CD4-positive, CD25-positive, alpha-beta regulatory T cell (primary cell): ENCODE measurements at regions not wholly inside any gene's neighbourhood (a gene's known extent, or its start where the extent isn't known, plus 50 kb on each side); places are given as distances from the start of the nearest gene placed in this dataset.

Experiments used
- ATAC-seq, 2 donors: fragments of 150-1000 bp; cut with Tn5 transposase; one replicate each; pipeline ENCODE4 v1.10.0; 2021; ENCODE audit warnings: low read depth in 2 of 2, moderate number of reproducible peaks in 2 of 2, moderate library complexity in 1 of 2
- DNase-seq, 3 donors: peaks; one replicate each; pipeline versions ENCODE4 v3.0.0 to v3.0.0-alpha.2; 2012 to 2022; ENCODE audit warnings: mixed read lengths in 1 of 3
- H3K27ac ChIP-seq: one replicate; pipeline ENCODE4 v1.7.0; 2013; ENCODE audit warnings: mild to moderate bottlenecking, low read length; ENCODE audit not compliant: insufficient read depth, poor library complexity, severe bottlenecking
- H3K27me3 ChIP-seq: one replicate; pipeline ENCODE4 v1.7.0; 2013; ENCODE audit warnings: low read length; ENCODE audit not compliant: control insufficient read depth, insufficient read depth
- H3K36me3 ChIP-seq: one replicate; pipeline ENCODE4 v1.7.0; 2013; ENCODE audit warnings: mild to moderate bottlenecking, low read length, moderate library complexity; ENCODE audit not compliant: control insufficient read depth, insufficient read depth
- H3K4me1 ChIP-seq: 2 replicates; pipeline ENCODE4 v1.7.0; 2013; ENCODE audit warnings: mild to moderate bottlenecking, low read length; ENCODE audit not compliant: insufficient read depth, control insufficient read depth, poor library complexity, severe bottlenecking
- H3K4me3 ChIP-seq: one replicate; pipeline ENCODE4 v1.7.0; 2013; ENCODE audit warnings: low read depth, mild to moderate bottlenecking, low read length, moderate library complexity
- H3K9me3 ChIP-seq, 2 experiments: 1 replicate in 1 of 2; 2 replicates in 1 of 2; pipeline ENCODE4 v1.7.0; 2013; ENCODE audit warnings: low read length in 2 of 2, mild to moderate bottlenecking in 1 of 2, moderate library complexity in 1 of 2; ENCODE audit not compliant: control insufficient read depth in 2 of 2
- H3K27ac Mint-ChIP-seq, 3 donors: one replicate each; pipeline ENCODE4 v1.8.0; 2020 to 2022; ENCODE audit warnings: mild to moderate bottlenecking in 3 of 3, mixed read lengths in 3 of 3, moderate library complexity in 2 of 3
- H3K27me3 Mint-ChIP-seq: one replicate; pipeline ENCODE4 v1.8.0; 2022; ENCODE audit warnings: mild to moderate bottlenecking, mixed read lengths
- H3K36me3 Mint-ChIP-seq: one replicate; pipeline ENCODE4 v1.8.0; 2020; ENCODE audit warnings: mixed read lengths
- H3K4me1 Mint-ChIP-seq, 4 donors: one replicate each; pipeline ENCODE4 v1.8.0; 2020 to 2022; ENCODE audit warnings: mixed read lengths in 4 of 4, mild to moderate bottlenecking in 1 of 4
- H3K4me3 Mint-ChIP-seq, 4 donors: one replicate each; pipeline ENCODE4 v1.8.0; 2020 to 2022; ENCODE audit warnings: mild to moderate bottlenecking in 4 of 4, mixed read lengths in 4 of 4, moderate library complexity in 3 of 4
- H3K9me3 Mint-ChIP-seq, 7 donors: one replicate each; pipeline ENCODE4 v1.8.0; 2020 to 2022; ENCODE audit warnings: mixed read lengths in 7 of 7, mild to moderate bottlenecking in 3 of 7, moderate library complexity in 2 of 7

DNA sequence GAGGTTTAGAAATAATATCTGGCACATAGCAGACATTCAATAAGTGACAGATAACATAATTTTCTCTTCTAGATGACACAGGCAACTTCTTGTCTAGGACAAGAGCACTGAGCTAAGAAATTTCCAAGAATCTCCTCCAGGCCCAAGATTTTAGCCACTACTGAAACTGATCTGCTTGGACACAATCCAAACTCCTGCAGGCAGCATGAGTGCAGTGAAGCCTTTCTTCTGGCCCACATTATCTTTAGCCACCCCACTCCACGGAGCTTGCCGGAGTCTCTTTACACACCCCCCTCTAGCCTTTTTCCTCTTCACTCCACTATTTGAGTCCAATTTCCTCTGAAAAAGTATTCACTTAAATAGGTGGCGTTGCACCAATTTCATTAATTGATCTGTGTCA is 142.9 kb upstream of the DUSP10 start:
- no peaks in the 10 kb centered on the region for H3K4me1 ChIP-seq
- peaks cover 3% of the 10 kb centered on the region for H3K27me3 ChIP-seq
- DNase-seq (no peak), ATAC-seq (no peak)
- Mint-ChIP-seq H3K27ac (no peak overlapping the region), H3K9me3 (peaks cover 0 to 1% (median 0%) of the 10 kb centered on the region in 7 donors), H3K36me3 (no peaks in the 10 kb centered on the region), H3K4me1 (no peaks in the 10 kb centered on the region), H3K4me3 (no peak overlapping the region), H3K27me3 (peaks cover 5% of the 10 kb centered on the region)
- H3K36me3 ChIP-seq: no peaks in the 10 kb centered on the region
- no peaks in the 10 kb centered on the region for H3K9me3 ChIP-seq
- H3K4me3 ChIP-seq: no peak overlapping the region
- no peak overlapping the region for H3K27ac ChIP-seq

DNA sequence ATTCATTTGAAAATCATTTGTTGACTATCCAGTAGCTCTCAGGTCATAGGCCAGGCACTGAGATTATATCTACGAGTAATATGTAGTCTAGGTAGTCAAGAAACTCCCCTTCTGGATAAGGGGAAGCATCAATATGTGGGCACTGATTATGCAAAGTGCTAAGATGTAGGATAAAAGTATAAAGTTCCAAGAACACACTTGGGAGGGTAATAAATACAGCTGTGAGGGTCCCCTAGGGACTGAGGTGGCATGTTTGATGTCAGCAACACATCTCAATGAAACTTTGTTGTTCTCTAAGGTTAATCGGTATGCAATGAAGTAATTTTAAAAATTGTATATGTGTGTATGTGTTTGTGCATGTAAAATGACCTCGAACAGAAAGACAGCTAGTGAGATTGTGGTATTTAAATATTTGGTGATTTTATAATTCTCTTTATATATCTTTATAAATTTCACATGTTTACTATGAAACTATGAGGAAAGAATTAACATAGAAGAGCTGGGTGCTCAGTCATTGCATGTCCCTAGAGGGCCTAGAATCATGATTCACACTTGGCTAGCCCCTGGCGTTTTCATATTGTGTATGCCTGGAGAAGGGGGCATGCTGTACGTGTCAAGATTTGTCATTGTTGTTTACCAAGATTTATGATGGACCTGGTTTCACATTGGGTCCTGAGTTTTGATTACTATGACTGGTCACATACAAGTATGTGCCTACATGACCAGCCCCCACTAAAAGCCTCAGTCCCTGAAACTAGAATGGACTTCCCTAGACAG is 140.1 kb upstream of the DUSP10 start:
- H3K27ac Mint-ChIP-seq: no peak overlapping the region
- no peaks in the 10 kb centered on the region for H3K36me3 ChIP-seq

DNA sequence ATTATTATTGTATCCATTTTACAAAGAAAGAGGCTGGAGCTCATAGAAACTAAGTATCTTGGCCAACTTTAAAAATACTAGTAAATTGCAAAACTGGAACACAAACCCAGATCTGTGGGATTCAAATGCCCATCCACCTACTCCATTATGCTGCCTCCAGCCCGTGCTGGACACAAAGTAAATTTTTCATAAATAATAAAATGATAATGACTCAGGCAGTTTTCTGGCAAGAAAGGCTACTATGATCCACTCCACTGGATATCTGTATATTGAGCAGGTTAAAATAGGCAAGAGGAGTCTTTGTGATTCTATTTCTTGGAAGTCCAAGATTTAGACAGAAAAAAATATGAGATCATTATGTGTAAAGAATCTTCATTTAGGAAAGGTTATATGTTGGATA is 138.3 kb upstream of the DUSP10 start:
- Mint-ChIP-seq H3K27ac (peak overlapping the region in 1 of 3 donors; percentile 21), H3K4me1 (peaks cover 0 to 2% (median 0%) of the 10 kb centered on the region in 4 donors), H3K36me3 (no peaks in the 10 kb centered on the region), H3K27me3 (no peaks in the 10 kb centered on the region), H3K9me3 (peaks cover 0 to 1% (median 0%) of the 10 kb centered on the region in 7 donors), H3K4me3 (no peak overlapping the region)
- DNase-seq (no peak), ATAC-seq (no peak)
- Histone ChIP-seq H3K36me3 (no peaks in the 10 kb centered on the region), H3K27me3 (no peaks in the 10 kb centered on the region), H3K27ac (no peak overlapping the region), H3K4me1 (no peaks in the 10 kb centered on the region), H3K9me3 (no peaks in the 10 kb centered on the region), H3K4me3 (no peak overlapping the region)

More for the DNA sequence above, 140.1 kb upstream of the DUSP10 start:
- ATAC-seq (no peak), DNase-seq (no peak)
- peaks cover 0 to 1% (median 0%) of the 10 kb centered on the region in 7 donors for H3K9me3 Mint-ChIP-seq
- H3K27me3 Mint-ChIP-seq: peaks cover 5% of the 10 kb centered on the region
- Histone ChIP-seq H3K27me3 (no peaks in the 10 kb centered on the region), H3K4me1 (no peaks in the 10 kb centered on the region), H3K27ac (no peak overlapping the region), H3K4me3 (no peak overlapping the region), H3K9me3 (no peaks in the 10 kb centered on the region)
- H3K36me3 Mint-ChIP-seq: no peaks in the 10 kb centered on the region
- H3K4me3 Mint-ChIP-seq: no peak overlapping the region
- peaks cover 0 to 2% (median 0%) of the 10 kb centered on the region in 4 donors for H3K4me1 Mint-ChIP-seq

DNA sequence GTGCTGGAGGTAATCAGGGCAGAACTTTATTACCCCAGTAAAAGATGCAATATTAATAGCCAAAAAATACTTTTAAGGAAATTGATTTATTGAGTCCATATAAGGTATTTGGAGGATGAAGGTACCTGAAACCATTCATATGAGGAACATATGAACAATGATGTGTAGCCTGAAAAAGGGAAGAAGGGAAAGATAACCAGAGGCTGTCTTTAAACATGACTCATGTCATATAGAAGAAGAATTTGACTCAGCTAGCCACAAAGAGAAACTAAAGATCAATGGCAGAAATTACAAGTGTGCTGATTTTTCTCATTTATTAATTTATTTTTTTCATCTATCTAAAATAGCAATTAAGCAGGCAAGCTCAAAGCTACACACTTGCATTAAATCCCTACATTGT is 136.2 kb upstream of the DUSP10 start:
- no peak overlapping the region for H3K4me3 ChIP-seq
- Mint-ChIP-seq H3K9me3 (peaks cover 0 to 3% (median 0%) of the 10 kb centered on the region in 7 donors), H3K4me3 (no peak overlapping the region), H3K4me1 (peaks cover 0 to 2% (median 0%) of the 10 kb centered on the region in 4 donors), H3K27ac (no peak overlapping the region), H3K36me3 (no peaks in the 10 kb centered on the region), H3K27me3 (no peaks in the 10 kb centered on the region)
- DNase-seq (peak in 1 of 3 donors; percentile 11), ATAC-seq (no peak)
- H3K9me3 ChIP-seq: no peaks in the 10 kb centered on the region
- H3K36me3 ChIP-seq: no peaks in the 10 kb centered on the region
- H3K27ac ChIP-seq: no peak overlapping the region
- H3K4me1 ChIP-seq: no peaks in the 10 kb centered on the region
- no peaks in the 10 kb centered on the region for H3K27me3 ChIP-seq

DNA sequence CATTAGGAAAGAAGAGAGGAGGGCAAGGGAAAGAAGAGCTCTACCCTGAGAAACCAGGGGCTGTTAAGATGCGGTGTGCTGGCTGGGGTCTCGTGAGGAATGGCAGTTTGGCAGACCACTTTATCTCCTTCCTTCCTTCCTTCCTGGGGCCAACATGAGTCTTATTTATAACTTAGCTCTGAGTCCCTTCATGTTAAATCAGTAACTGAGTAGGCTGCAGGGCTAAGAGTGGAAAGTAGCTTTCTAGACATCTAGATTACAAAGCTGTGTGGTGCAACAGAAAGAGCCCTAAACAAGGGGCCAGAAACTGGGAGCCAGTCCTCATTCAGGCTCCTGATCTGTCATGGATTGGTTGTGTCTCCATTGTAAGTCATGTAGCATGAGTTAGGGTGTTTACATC is 135.4 kb upstream of the DUSP10 start:
- ATAC-seq (no peak), DNase-seq (no peak)
- Mint-ChIP-seq H3K4me1 (peaks cover 0 to 4% (median 0%) of the 10 kb centered on the region in 4 donors), H3K4me3 (no peak overlapping the region), H3K27ac (no peak overlapping the region), H3K9me3 (peaks cover 0 to 4% (median 0%) of the 10 kb centered on the region in 7 donors), H3K36me3 (no peaks in the 10 kb centered on the region), H3K27me3 (no peaks in the 10 kb centered on the region)
- H3K27me3 ChIP-seq: no peaks in the 10 kb centered on the region
- H3K4me1 ChIP-seq: no peaks in the 10 kb centered on the region
- no peak overlapping the region for H3K4me3 ChIP-seq
- no peak overlapping the region for H3K27ac ChIP-seq
- no peaks in the 10 kb centered on the region for H3K9me3 ChIP-seq
- H3K36me3 ChIP-seq: no peaks in the 10 kb centered on the region

DNA sequence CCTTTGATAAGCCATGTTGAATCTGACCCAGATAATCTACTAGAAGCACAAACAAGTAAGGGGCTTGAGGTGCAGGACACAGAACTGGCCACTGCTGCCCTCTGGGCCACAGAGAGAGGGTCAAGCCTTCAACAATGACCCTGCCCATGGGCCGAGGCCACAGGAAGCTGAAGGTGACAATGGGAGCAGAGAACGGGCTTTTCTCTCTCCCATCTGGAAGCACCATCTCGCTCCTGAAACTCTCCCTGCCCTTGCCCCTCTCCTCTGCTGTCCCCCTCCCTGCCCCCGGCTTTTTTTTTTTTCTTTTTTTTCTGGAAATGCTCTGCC is 133.1 kb upstream of the DUSP10 start:
- no peak for DNase-seq

DNA sequence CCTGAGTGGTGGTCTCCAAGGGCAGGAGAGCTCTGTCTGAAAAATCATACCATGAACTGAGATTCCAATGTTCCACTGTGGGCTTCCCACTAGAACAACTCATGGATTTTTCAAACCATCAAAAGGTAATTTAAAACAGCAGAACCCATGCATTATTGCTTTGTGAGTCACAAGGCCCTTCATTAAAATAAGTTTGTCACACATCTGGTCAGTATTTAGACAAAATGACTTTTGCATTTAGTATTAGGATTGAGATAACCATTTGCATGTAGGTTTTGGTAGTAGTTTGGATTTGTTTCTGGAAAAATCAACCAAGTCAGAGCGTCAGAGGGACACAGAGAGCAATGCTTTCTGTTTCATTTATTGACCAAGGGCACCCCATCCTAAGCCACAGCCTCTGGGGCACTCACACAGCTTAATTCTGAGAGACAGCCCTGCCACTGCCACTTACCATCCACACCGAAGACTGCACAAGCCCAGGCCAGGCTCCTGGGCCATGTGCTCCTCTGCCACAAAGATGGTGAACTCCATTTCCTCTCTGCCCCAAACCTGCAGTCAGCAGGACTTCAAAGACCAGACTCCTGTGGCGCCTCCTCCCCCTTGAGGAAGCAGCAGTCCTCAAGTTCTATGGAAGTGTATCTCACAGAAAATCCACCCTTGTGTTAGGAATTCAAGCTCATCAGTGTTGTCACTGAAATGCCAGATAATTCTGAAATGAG is 132.6 kb upstream of the DUSP10 start:
- DNase-seq (peak in 1 of 3 donors; percentile 7), ATAC-seq (no peak)
- no peak overlapping the region for H3K4me3 ChIP-seq
- H3K27ac Mint-ChIP-seq: no peak overlapping the region
- H3K27ac ChIP-seq: no peak overlapping the region
- no peaks in the 10 kb centered on the region for H3K9me3 ChIP-seq
- H3K4me1 ChIP-seq: no peaks in the 10 kb centered on the region
- peaks cover 0 to 4% (median 0%) of the 10 kb centered on the region in 4 donors for H3K4me1 Mint-ChIP-seq
- H3K4me3 Mint-ChIP-seq: no peak overlapping the region
- no peaks in the 10 kb centered on the region for H3K36me3 Mint-ChIP-seq
- peaks cover 0 to 2% (median 0%) of the 10 kb centered on the region in 7 donors for H3K9me3 Mint-ChIP-seq
- H3K27me3 ChIP-seq: no peaks in the 10 kb centered on the region
- H3K36me3 ChIP-seq: no peaks in the 10 kb centered on the region
- H3K27me3 Mint-ChIP-seq: no peaks in the 10 kb centered on the region

More for the DNA sequence above, 133.1 kb upstream of the DUSP10 start:
- Mint-ChIP-seq H3K36me3 (no peaks in the 10 kb centered on the region), H3K9me3 (peaks cover 0 to 2% (median 0%) of the 10 kb centered on the region in 7 donors), H3K27me3 (no peaks in the 10 kb centered on the region), H3K27ac (no peak overlapping the region), H3K4me1 (peaks cover 0 to 4% (median 0%) of the 10 kb centered on the region in 4 donors), H3K4me3 (no peak overlapping the region)
- Histone ChIP-seq H3K27me3 (no peaks in the 10 kb centered on the region), H3K36me3 (no peaks in the 10 kb centered on the region), H3K4me3 (no peak overlapping the region), H3K9me3 (no peaks in the 10 kb centered on the region), H3K4me1 (no peaks in the 10 kb centered on the region), H3K27ac (no peak overlapping the region)
- no peak for ATAC-seq
